IPS DF 6.9 (cell line): ENCODE measurements at regions not wholly inside any gene's neighbourhood (a gene's known extent, or its start where the extent isn't known, plus 50 kb on each side); places are given as distances from the start of the nearest gene placed in this dataset.

Experiments used
- DNase-seq: peaks from one replicate; pipeline ENCODE4 v3.0.0-alpha.2; 2013; ENCODE audit warnings: low read depth, low spot score
- H3K27ac ChIP-seq: one replicate; pipeline ENCODE4 v1.5.1; 2013; ENCODE audit warnings: low read length, control low read depth
- H3K27me3 ChIP-seq: 2 replicates; pipeline ENCODE4 v1.6.1; 2013; ENCODE audit warnings: mild to moderate bottlenecking, low read length; ENCODE audit not compliant: control insufficient read depth, insufficient read depth
- H3K36me3 ChIP-seq: 2 replicates; pipeline ENCODE4 v1.6.1; 2013; ENCODE audit warnings: low read length; ENCODE audit not compliant: control insufficient read depth, insufficient read depth
- H3K4me1 ChIP-seq: 2 replicates; pipeline ENCODE4 v1.6.1; 2013; ENCODE audit warnings: low read length; ENCODE audit not compliant: control insufficient read depth, insufficient read depth
- H3K4me3 ChIP-seq: 2 replicates; pipeline ENCODE4 v1.5.1; 2013; ENCODE audit warnings: mild to moderate bottlenecking, low read length
- H3K9me3 ChIP-seq: 2 replicates; pipeline ENCODE4 v1.6.1; 2013; ENCODE audit warnings: low read length, inconsistent platforms; ENCODE audit not compliant: control insufficient read depth, insufficient read depth
- WGBS: extraction: QIAGEN DNeasy Blood & Tissue Kit; methylation state at CpG from one replicate; pipeline ENCODE4 v1.1.7; 2013; ENCODE audit warnings: mixed read lengths, missing lambda C conversion rate; ENCODE audit not compliant: insufficient read length, insufficient coverage; 5-methylcytosine and 5-hydroxymethylcytosine counted together

DNA sequence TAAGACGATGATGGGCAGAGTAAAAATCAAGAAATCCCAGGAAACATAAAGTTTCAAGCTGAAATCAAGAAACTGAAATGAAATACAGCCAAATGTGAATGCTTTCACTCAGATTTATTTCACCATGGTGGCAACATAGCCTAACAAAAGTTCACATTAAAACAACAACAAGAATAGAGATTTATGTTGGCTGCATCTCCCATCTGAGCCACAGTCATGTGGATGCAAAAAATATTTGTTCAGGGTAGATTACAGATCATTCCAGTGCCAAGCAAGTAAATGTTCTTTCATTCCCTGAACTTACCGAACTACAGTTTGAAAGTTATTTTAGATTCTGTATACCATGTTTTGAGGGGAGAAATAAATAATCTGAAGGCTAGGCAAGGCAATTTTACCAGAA is 159.9 kb upstream of the TMTC1 start:
- no peaks in the 10 kb centered on the region for H3K36me3 ChIP-seq
- DNase-seq = no peak
- no peaks in the 10 kb centered on the region; the same call in 1 of the 2 replicates for H3K4me1 ChIP-seq
- no peak overlapping the region for H3K27ac ChIP-seq
- no peaks in the 10 kb centered on the region for H3K9me3 ChIP-seq
- H3K4me3 ChIP-seq = no peak overlapping the region
- H3K27me3 ChIP-seq = no peaks in the 10 kb centered on the region
- WGBS = no CpG with 5 or more reads among the region's 2 CpGs

DNA sequence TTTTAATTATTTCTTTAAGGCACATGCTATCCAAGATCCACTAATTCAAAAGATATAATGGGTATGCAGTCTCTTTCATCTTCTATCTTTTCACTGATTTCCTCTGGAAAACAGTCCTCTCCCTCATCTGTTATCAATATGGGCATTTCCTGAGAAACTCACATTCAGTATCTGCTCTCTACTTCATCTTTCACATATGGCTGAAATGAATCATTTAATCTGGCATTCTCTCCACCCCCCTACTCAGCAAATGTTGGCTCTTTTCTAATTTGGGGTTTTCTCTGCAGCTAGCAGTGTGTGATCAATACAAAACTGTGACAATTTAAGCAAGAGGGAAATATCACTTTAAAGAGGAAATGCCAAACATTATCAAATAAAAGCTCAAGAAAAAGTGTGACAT is 157.1 kb upstream of the TMTC1 start:
- Histone ChIP-seq H3K27me3 (no peaks in the 10 kb centered on the region), H3K4me1 (no peaks in the 10 kb centered on the region; the same call in 1 of the 2 replicates), H3K27ac (no peak overlapping the region), H3K36me3 (no peaks in the 10 kb centered on the region), H3K9me3 (no peaks in the 10 kb centered on the region), H3K4me3 (no peak overlapping the region)
- DNase-seq = no peak

GRCh38 chr12:29930503-29930902 is 146.8 kb upstream of the TMTC1 start:
- Histone ChIP-seq H3K27me3 (no peaks in the 10 kb centered on the region), H3K9me3 (no peaks in the 10 kb centered on the region)
- no peak for DNase-seq

GRCh38 chr12:29929295-29929694 is 145.6 kb upstream of the TMTC1 start:
- Histone ChIP-seq H3K9me3 (no peaks in the 10 kb centered on the region), H3K36me3 (no peaks in the 10 kb centered on the region), H3K4me3 (no peak overlapping the region), H3K27me3 (no peaks in the 10 kb centered on the region), H3K4me1 (no peaks in the 10 kb centered on the region), H3K27ac (no peak overlapping the region)
- 100% methylated on average over 1 of the region's 2 CpGs for WGBS
- no peak for DNase-seq

More at GRCh38 chr12:29930503-29930902, 146.8 kb upstream of the TMTC1 start:
- Histone ChIP-seq H3K27ac (no peak overlapping the region), H3K36me3 (no peaks in the 10 kb centered on the region), H3K4me1 (no peaks in the 10 kb centered on the region), H3K4me3 (no peak overlapping the region)

- no peak for DNase-seq
- Histone ChIP-seq H3K4me1 (no peaks in the 10 kb centered on the region), H3K36me3 (no peaks in the 10 kb centered on the region), H3K4me3 (no peak overlapping the region), H3K27me3 (no peaks in the 10 kb centered on the region; the same call in 1 of the 2 replicates), H3K27ac (no peak overlapping the region), H3K9me3 (no peaks in the 10 kb centered on the region)
- WGBS = no CpG with 5 or more reads among the region's 1 CpG
Measured at GRCh38 chr12:29921307-29921706, 137.6 kb upstream of the TMTC1 start.

DNA sequence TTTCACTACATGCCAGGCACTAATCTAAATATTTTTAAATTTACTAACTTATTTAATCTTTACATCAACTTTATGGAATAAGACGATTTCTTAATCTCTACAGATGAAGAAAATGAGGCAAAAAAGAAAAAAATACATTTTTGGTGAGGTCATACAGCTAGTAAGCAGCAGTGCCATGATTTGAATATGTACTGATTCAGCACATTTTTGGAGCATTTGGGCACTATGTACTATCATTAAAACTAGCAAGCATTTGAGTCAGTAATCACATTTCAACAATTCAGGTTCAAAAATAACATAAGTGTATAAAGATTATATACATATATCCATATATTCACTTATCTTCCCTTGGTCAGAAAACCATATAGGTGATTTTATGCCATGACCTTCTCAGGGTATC is 124.4 kb upstream of the TMTC1 start:
- Histone ChIP-seq H3K27me3 (no peaks in the 10 kb centered on the region), H3K27ac (no peak overlapping the region), H3K4me1 (no peaks in the 10 kb centered on the region), H3K9me3 (no peaks in the 10 kb centered on the region), H3K4me3 (no peak overlapping the region), H3K36me3 (no peaks in the 10 kb centered on the region)
- no peak for DNase-seq
- 83% methylated on average over 1 of the region's 1 CpG for whole genome bisulfite sequencing

- no peaks in the 10 kb centered on the region for H3K36me3 ChIP-seq
- H3K27ac ChIP-seq = no peak overlapping the region
- WGBS = no CpG with 5 or more reads among the region's 4 CpGs
- H3K27me3 ChIP-seq = no peaks in the 10 kb centered on the region
- no peak overlapping the region for H3K4me3 ChIP-seq
- no peaks in the 10 kb centered on the region for H3K9me3 ChIP-seq
- DNase-seq = no peak
- no peaks in the 10 kb centered on the region for H3K4me1 ChIP-seq
Measured at GRCh38 chr12:29907461-29907860, 123.7 kb upstream of the TMTC1 start.

DNA sequence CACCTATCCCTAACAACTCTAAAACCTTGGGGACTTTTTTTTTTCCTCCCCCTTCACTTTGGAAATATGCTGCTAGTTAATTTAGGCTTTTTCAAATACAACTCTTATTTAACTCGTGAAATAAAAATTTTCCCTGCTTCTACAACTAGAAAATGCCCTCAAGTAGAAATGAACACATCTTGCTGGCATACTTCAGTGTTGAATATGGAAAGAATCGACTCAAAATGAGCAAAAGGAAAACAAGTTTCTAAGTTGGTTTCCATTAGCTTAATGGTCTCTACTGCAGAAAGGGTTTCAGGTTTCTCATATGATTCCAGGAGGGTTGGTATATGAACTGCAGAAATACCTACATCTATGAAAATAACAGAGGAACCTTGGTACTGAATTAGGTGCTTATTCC is 118.3 kb upstream of the TMTC1 start:
- Histone ChIP-seq H3K27ac (no peak overlapping the region), H3K4me3 (no peak overlapping the region), H3K9me3 (no peaks in the 10 kb centered on the region), H3K4me1 (no peaks in the 10 kb centered on the region), H3K36me3 (no peaks in the 10 kb centered on the region), H3K27me3 (no peaks in the 10 kb centered on the region)
- WGBS = no CpG with 5 or more reads among the region's 2 CpGs
- DNase-seq = no peak

DNA sequence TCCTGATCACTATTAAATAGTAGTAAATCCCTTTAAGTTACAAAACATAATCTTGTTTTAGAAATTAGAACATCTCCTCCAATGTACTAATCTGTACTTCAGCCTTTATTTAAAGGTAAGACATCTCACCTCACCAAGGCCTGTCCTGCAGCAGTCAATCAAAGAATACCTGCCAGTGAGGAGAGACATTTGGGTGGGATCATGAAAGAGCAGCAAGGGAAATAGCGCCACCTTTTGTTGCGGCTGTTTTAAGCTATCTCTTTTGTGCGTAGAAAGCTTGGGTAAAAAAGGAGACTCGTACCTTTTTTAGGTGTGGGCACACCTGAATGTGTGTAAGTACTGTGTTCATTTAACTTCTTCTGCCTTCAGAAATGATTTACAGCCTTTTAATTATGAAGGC is 117.8 kb upstream of the TMTC1 start:
- H3K9me3 ChIP-seq = no peaks in the 10 kb centered on the region
- H3K4me3 ChIP-seq = no peak overlapping the region
- no peaks in the 10 kb centered on the region for H3K36me3 ChIP-seq
- H3K27me3 ChIP-seq = no peaks in the 10 kb centered on the region
- WGBS = no CpG with 5 or more reads among the region's 4 CpGs
- DNase-seq = peak; percentile 43
- no peaks in the 10 kb centered on the region for H3K4me1 ChIP-seq
- H3K27ac ChIP-seq = no peak overlapping the region

- DNase-seq = no peak
- no peaks in the 10 kb centered on the region for H3K36me3 ChIP-seq
- no CpG with 5 or more reads among the region's 2 CpGs for WGBS
- H3K27ac ChIP-seq = no peak overlapping the region
- no peaks in the 10 kb centered on the region for H3K4me1 ChIP-seq
- H3K9me3 ChIP-seq = no peaks in the 10 kb centered on the region
- no peaks in the 10 kb centered on the region for H3K27me3 ChIP-seq
- H3K4me3 ChIP-seq = no peak overlapping the region
Measured at GRCh38 chr12:29899212-29899931, 115.6 kb upstream of the TMTC1 start.

DNA sequence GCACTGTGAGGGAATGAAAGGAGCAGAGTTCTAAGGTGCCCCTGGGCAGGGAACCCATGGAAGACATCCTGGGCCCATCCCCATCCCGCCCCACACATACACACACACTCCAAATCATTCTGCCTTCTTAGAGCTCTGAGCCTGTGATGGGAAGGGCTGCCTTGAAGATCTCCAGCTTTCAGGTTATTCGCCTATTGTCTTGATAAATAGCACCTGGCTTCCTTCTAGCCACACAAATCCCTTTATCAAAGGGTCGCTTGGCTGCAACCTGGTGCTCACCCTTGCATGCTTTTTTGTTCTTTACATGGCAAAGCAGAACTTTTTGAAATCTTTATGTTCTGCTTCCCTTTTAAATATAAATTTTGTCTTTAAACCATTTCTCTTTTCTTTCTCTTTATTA is 112.2 kb upstream of the TMTC1 start:
- Histone ChIP-seq H3K27ac (no peak overlapping the region), H3K9me3 (no peaks in the 10 kb centered on the region), H3K4me1 (no peaks in the 10 kb centered on the region), H3K36me3 (no peaks in the 10 kb centered on the region), H3K4me3 (no peak overlapping the region), H3K27me3 (no peaks in the 10 kb centered on the region)
- DNase-seq = no peak
- WGBS = no CpG with 5 or more reads among the region's 3 CpGs
